Heart left ventricle (tissue), 13 donors: ENCODE measurements at regions not wholly inside any gene's neighbourhood (a gene's known extent, or its start where the extent isn't known, plus 50 kb on each side); places are given as distances from the start of the nearest gene placed in this dataset.

Experiments
- CTCF ChIP-seq, 12 donors: fragments of 200-600 bp; sonication (generic) in 4 of 12; IDR thresholded peaks; one replicate each; pipeline versions ENCODE4 v1.5.0 to v1.8.0; 2018 to 2022; ENCODE audit warnings: antibody characterized with exemption in 12 of 12, mild to moderate bottlenecking in 5 of 12
- POLR2A ChIP-seq, 2 donors: fragments of 450-650 bp; IDR thresholded peaks; one replicate each; pipeline ENCODE4 v1.6.1; 2017; ENCODE audit warnings: antibody characterized with exemption in 2 of 2, mild to moderate bottlenecking in 2 of 2, moderate library complexity in 2 of 2
- donor health status: ischemic (EF 13 %, LVEDD 7.1; RV severe dilation, severe dysfunction).
- donor health status: DM: no; HTN: yes; CAD: no.
- donor health status: DM: no; HTN: no; CAD: no.
- donor health status: ischemic (EF 25% LVEDD 6.9; RV normal size, moderate dysfunction).
- donor health status: ischemic (EF 25% LVEDD 5.7; RV mildly dilated, moderate dysfunction).
- donor health status: ischemic (EF 35%, LVEDD 5.7; RV mildly dilated, moderate dysfunction).
- donor health status: nonischemic (EF 11% LVEDD 7.7; RV severe dilation, severe dysfunction).
- donor health status: DM: yes; HTN: yes; CAD: no.
- donor health status: PGD.
- donor health status: ischemic (EF 29% LVEDD 5.4; RV normal size, mild dysfunction).
- donor health status: nonischemic (EF 23%, LVEDD 6.1; RV moderate dilation, normal function).

GRCh38 chr1:30478283-30478682 is 245.1 kb downstream of the MATN1 start:
- TF ChIP-seq CTCF (IDR thresholded peaks at IDR 0.05) (no peak), POLR2A (IDR thresholded peaks at IDR 0.05) (no peak)
